Nephron progenitor cell (in vitro differentiated cells): ENCODE measurements at regions not wholly inside any gene's neighbourhood (a gene's known extent, or its start where the extent isn't known, plus 50 kb on each side); places are given as distances from the start of the nearest gene placed in this dataset.

Experiments
- DNase-seq: peaks from one replicate; pipeline ENCODE4 v3.0.0; 2021
- H3K27ac Mint-ChIP-seq: 2 replicates; pipeline ENCODE4 v1.8.0; 2021; ENCODE audit warnings: mild to moderate bottlenecking, moderate library complexity, mixed read lengths
- H3K27me3 Mint-ChIP-seq: 2 replicates; pipeline ENCODE4 v1.8.0; 2021; ENCODE audit warnings: mild to moderate bottlenecking, low read depth, mixed read lengths; ENCODE audit not compliant: poor library complexity
- H3K36me3 Mint-ChIP-seq: 2 replicates; pipeline ENCODE4 v1.8.0; 2021; ENCODE audit warnings: low read depth, mixed read lengths
- H3K4me1 Mint-ChIP-seq: 2 replicates; pipeline ENCODE4 v1.8.0; 2021; ENCODE audit warnings: mixed read lengths
- H3K4me3 Mint-ChIP-seq: 2 replicates; pipeline ENCODE4 v1.8.0; 2021; ENCODE audit warnings: mild to moderate bottlenecking, moderate library complexity, mixed read lengths
- H3K9me3 Mint-ChIP-seq: 2 replicates; pipeline ENCODE4 v1.8.0; 2021; ENCODE audit warnings: mild to moderate bottlenecking, moderate library complexity, mixed read lengths
- TF ChIP-seq, protein P1 (sequence below): fragments of 200-600 bp; sonication (generic); IDR thresholded peaks from 2 replicates; pipeline ENCODE4 v1.5.0; 2021; ENCODE audit warnings: antibody characterized with exemption

- Mint-ChIP-seq H3K4me1 (peaks cover 22% of the 10 kb centered on the region), H3K4me3 (no peak overlapping the region), H3K27ac (peak overlapping the region; percentile 5), H3K27me3 (peaks cover 4% of the 10 kb centered on the region), H3K9me3 (no peaks in the 10 kb centered on the region), H3K36me3 (no peaks in the 10 kb centered on the region)
- TF ChIP-seq, protein P1, sequence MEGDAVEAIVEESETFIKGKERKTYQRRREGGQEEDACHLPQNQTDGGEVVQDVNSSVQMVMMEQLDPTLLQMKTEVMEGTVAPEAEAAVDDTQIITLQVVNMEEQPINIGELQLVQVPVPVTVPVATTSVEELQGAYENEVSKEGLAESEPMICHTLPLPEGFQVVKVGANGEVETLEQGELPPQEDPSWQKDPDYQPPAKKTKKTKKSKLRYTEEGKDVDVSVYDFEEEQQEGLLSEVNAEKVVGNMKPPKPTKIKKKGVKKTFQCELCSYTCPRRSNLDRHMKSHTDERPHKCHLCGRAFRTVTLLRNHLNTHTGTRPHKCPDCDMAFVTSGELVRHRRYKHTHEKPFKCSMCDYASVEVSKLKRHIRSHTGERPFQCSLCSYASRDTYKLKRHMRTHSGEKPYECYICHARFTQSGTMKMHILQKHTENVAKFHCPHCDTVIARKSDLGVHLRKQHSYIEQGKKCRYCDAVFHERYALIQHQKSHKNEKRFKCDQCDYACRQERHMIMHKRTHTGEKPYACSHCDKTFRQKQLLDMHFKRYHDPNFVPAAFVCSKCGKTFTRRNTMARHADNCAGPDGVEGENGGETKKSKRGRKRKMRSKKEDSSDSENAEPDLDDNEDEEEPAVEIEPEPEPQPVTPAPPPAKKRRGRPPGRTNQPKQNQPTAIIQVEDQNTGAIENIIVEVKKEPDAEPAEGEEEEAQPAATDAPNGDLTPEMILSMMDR: no peak
- peak; percentile 11 for DNase-seq
These were observed 326.1 kb downstream of the NSG2 start for GRCh38 chr5:174371600-174372094.

DNA sequence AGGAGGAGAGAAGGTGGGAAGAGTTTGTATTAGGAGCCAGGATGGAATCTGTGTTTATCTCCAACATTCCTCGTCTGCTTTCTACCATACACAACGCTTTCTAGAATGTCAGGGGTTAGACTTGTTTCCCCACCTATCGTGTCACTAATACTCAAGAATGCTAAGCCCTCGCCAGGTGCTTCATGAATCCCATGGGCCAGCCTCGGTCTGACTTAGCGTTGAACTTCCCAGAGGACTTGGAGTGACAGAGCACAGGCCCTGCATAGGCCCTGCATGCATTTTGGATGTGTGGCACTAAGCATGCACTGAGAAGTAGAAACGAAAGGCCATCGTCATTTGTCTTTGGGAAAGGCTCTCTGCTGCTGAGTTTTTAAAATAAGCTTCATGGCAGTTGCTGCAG lies 328.7 kb downstream of the NSG2 start:
- H3K4me3 Mint-ChIP-seq: no peak overlapping the region
- no peak overlapping the region for H3K27ac Mint-ChIP-seq
- DNase-seq: no peak
- H3K9me3 Mint-ChIP-seq: peaks cover 8% of the 10 kb centered on the region
- peaks cover 4% of the 10 kb centered on the region for H3K27me3 Mint-ChIP-seq
- H3K36me3 Mint-ChIP-seq: no peaks in the 10 kb centered on the region
- TF ChIP-seq, protein P1: no peak
- peaks cover 22% of the 10 kb centered on the region for H3K4me1 Mint-ChIP-seq

DNA sequence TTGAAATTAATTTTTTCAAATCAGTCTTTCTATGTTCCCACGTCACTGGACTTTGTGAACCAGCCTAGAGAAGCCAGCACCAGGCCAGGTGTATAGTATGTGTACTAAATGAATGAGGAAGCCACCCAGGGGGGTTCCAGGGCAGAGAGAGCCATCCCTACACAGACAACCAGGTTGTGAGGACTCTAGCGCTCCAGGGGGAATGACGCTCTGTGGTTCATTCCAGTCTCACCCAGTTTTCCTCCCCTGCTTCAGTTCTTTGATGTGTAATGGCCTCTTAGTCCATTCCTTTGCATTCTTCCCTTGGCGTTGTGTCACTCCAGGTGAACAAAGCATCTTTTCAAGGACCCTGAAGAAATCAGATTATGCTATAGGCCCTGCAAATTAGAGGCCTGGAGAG lies 330.6 kb downstream of the NSG2 start:
- no peak overlapping the region for H3K4me3 Mint-ChIP-seq
- H3K9me3 Mint-ChIP-seq: peaks cover 13% of the 10 kb centered on the region
- no peaks in the 10 kb centered on the region for H3K36me3 Mint-ChIP-seq
- H3K27ac Mint-ChIP-seq: no peak overlapping the region
- TF ChIP-seq, protein P1: no peak
- H3K27me3 Mint-ChIP-seq: peaks cover 8% of the 10 kb centered on the region
- peaks cover 17% of the 10 kb centered on the region for H3K4me1 Mint-ChIP-seq
- no peak for DNase-seq

GRCh38 chr5:174376726-174377373 lies 331.3 kb downstream of the NSG2 start:
- H3K9me3 Mint-ChIP-seq: peaks cover 13% of the 10 kb centered on the region
- H3K27ac Mint-ChIP-seq: no peak overlapping the region
- H3K4me3 Mint-ChIP-seq: no peak overlapping the region
- H3K4me1 Mint-ChIP-seq: peaks cover 9% of the 10 kb centered on the region
- TF ChIP-seq, protein P1: no peak
- no peak for DNase-seq
- peaks cover 8% of the 10 kb centered on the region for H3K27me3 Mint-ChIP-seq
- H3K36me3 Mint-ChIP-seq: no peaks in the 10 kb centered on the region

GRCh38 chr5:174378121-174378874 lies 332.8 kb downstream of the NSG2 start:
- Mint-ChIP-seq H3K36me3 (no peaks in the 10 kb centered on the region), H3K9me3 (peaks cover 17% of the 10 kb centered on the region), H3K27ac (no peak overlapping the region), H3K4me1 (peaks cover 8% of the 10 kb centered on the region), H3K4me3 (no peak overlapping the region), H3K27me3 (peaks cover 8% of the 10 kb centered on the region)
- DNase-seq: no peak
- TF ChIP-seq, protein P1: no peak
